ENCODE measurements at regions not wholly inside any gene's neighbourhood (a gene's known extent, or its start where the extent isn't known, plus 50 kb on each side); places are given as distances from the start of the nearest gene placed in this dataset.
A peak's percentile ranks its signal among the peaks of the same experiment; 100 is the strongest.
"Not testable (repeated sequence)": the region's sequence is repeated elsewhere in the genome, so short reads cannot be mapped to it uniquely, and the experiment has no call there.

GRCh38 chr3:11898611-11899325 is 52.1 kb upstream of the TAMM41 start:
- DNase-seq (ENCODE audit: low spot score) = no peak

- DNase-seq (ENCODE audit: low spot score) = not testable (repeated sequence)
These were observed 52.7 kb upstream of the TAMM41 start for GRCh38 chr3:11899389-11899788.

- no peak for DNase-seq (ENCODE audit: low spot score)
These were observed 53.1 kb upstream of the TAMM41 start for GRCh38 chr3:11899826-11900225.

- DNase-seq (ENCODE audit: low spot score) = no peak
These were observed 54.1 kb upstream of the TAMM41 start for GRCh38 chr3:11900824-11901223.

- DNase-seq (ENCODE audit: low spot score) = no peak
These were observed 54.7 kb upstream of the TAMM41 start for GRCh38 chr3:11901286-11901875.

GRCh38 chr3:11903047-11903446 is 56.4 kb upstream of the TAMM41 start:
- DNase-seq (ENCODE audit: low spot score) = no peak

- DNase-seq (ENCODE audit: low spot score) = no peak
These were observed 56.8 kb upstream of the TAMM41 start for GRCh38 chr3:11903447-11903846.

- no peak for DNase-seq (ENCODE audit: low spot score)
These were observed 57.5 kb upstream of the TAMM41 start for GRCh38 chr3:11904157-11904556.

GRCh38 chr3:11906407-11906806 is 59.7 kb upstream of the TAMM41 start:
- no peak for DNase-seq (ENCODE audit: low spot score)

- no peak for DNase-seq (ENCODE audit: low spot score)
These were observed 61.3 kb upstream of the TAMM41 start for GRCh38 chr3:11907667-11908660.

GRCh38 chr3:11908981-11909698 is 62.5 kb upstream of the TAMM41 start:
- peak; percentile 22 for DNase-seq (ENCODE audit: low spot score)

GRCh38 chr3:11909726-11910125 is 63.0 kb upstream of the TAMM41 start:
- DNase-seq (ENCODE audit: low spot score) = no peak

GRCh38 chr3:11910216-11910930 is 63.7 kb upstream of the TAMM41 start:
- DNase-seq (ENCODE audit: low spot score) = not testable (repeated sequence)

GRCh38 chr3:11910971-11911531 is 64.4 kb upstream of the TAMM41 start:
- no peak for DNase-seq (ENCODE audit: low spot score)

GRCh38 chr3:11911887-11912286 is 65.2 kb upstream of the TAMM41 start:
- not testable (repeated sequence) for DNase-seq (ENCODE audit: low spot score)

GRCh38 chr3:11913316-11913715 is 66.6 kb upstream of the TAMM41 start:
- DNase-seq (ENCODE audit: low spot score) = no peak

GRCh38 chr3:11914041-11914440 is 67.4 kb upstream of the TAMM41 start:
- no peak for DNase-seq (ENCODE audit: low spot score)

- no peak for DNase-seq (ENCODE audit: low spot score)
These were observed 68.0 kb upstream of the TAMM41 start for GRCh38 chr3:11914651-11915050.

GRCh38 chr3:11915621-11916424 is 69.1 kb upstream of the TAMM41 start:
- no peak for DNase-seq (ENCODE audit: low spot score)

GRCh38 chr3:11916425-11916762 is 69.7 kb upstream of the TAMM41 start:
- DNase-seq (ENCODE audit: low spot score) = not testable (repeated sequence)

Data from CD4-positive, alpha-beta T cell treated with Interleukin-15 for 4 hours (primary cell).